ENCODE measurements at regions not wholly inside any gene's neighbourhood (a gene's known extent, or its start where the extent isn't known, plus 50 kb on each side); places are given as distances from the start of the nearest gene placed in this dataset.

DNA sequence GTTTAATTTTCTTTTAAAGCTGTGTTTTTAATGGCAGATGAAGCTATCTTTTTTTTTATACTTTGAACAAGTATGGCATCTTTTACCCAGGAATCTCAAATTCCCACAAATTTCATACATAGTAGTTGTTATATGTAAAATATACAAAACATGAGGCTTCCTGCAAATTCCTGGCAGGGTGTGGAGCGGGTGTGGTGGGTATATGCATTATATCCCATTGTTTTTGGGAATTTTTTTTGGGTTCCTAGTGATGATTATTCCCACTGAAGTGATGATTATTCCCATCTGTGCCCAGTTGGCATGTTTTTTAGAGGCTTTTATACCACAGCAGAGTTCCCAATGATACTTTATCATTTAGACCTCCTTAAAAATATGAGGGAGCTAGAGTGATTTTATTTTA is 320.4 kb downstream of the ZFHX3 start:
- no peak for TF ChIP-seq CTCF (IDR thresholded peaks at IDR 0.05; ENCODE audit: low read length)
- no peak for TF ChIP-seq EZH2 (IDR thresholded peaks at IDR 0.05; ENCODE audit: borderline replicate concordance, low read length)

Data from OCI-LY1 (cell line).